ENCODE measurements at regions not wholly inside any gene's neighbourhood (a gene's known extent, or its start where the extent isn't known, plus 50 kb on each side); places are given as distances from the start of the nearest gene placed in this dataset.

DNA sequence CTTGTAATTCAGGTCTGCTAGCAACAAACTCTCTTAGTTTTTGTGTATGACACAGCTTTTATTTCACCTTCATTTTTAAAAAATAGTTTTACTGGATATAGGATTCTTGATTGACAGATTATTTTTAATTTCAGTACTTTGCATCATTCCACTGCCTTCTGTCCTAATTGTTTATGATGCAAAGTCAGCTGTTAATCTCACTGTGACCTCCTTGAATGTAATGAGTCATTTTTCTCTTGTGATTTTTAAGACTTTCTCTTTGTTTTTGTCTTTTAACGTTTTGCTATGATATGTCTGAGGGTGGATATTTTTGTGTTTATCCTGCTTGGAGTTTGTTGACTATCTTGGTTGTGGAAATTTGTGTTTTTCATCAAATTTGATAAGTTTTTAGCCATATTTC is 126.3 kb upstream of the FBXO33 start:
- Histone ChIP-seq H2BK12ac (ENCODE audit: insufficient read length, low read depth, low read length) (no peak overlapping the region), H2AFZ (ENCODE audit: low read length) (no peak overlapping the region), H3K9ac (ENCODE audit: extremely low read depth, insufficient read length, low read length) (no peak overlapping the region), H3K23ac (ENCODE audit: insufficient read length, low read depth, low read length) (no peak overlapping the region), H2BK5ac (ENCODE audit: insufficient read length, low read length) (no peak overlapping the region), H3K4me2 (ENCODE audit: insufficient read depth, insufficient read length, low read length) (no peak overlapping the region), H2BK120ac (ENCODE audit: low read depth, low read length, poor library complexity, severe bottlenecking) (no peak overlapping the region), H3K79me1 (ENCODE audit: insufficient read depth, low read depth, low read length, poor library complexity, severe bottlenecking) (no peaks in the 10 kb centered on the region), H3K4me1 (ENCODE audit: insufficient read depth, low read length) (no peaks in the 10 kb centered on the region), H2AK5ac (ENCODE audit: insufficient read length, low read length) (no peak overlapping the region), H3K23me2 (ENCODE audit: insufficient read length, low read depth, low read length, poor library complexity, severe bottlenecking) (no peaks in the 10 kb centered on the region), H3K56ac (ENCODE audit: insufficient read length, low read depth, low read length) (no peak overlapping the region), H3K27me3 (ENCODE audit: insufficient read depth, low read length) (no peaks in the 10 kb centered on the region), H2BK15ac (ENCODE audit: low read depth, low read length) (no peak overlapping the region), H2BK20ac (ENCODE audit: low read depth, low read length, poor library complexity, severe bottlenecking) (no peak overlapping the region), H4K8ac (replicated peaks; ENCODE audit: insufficient read length, low read depth, low read length) (no peak overlapping the region), H4K5ac (ENCODE audit: insufficient read length, low read depth, low read length) (no peak overlapping the region), H4K91ac (ENCODE audit: insufficient read length, low read depth, low read length) (no peak overlapping the region), H3T11ph (ENCODE audit: low read length) (no peak overlapping the region), H3K14ac (ENCODE audit: insufficient read depth, low read length) (no peak overlapping the region), H3K4ac (ENCODE audit: low read depth, low read length) (no peak overlapping the region), H3K9me3 (ENCODE audit: control insufficient read depth, low read depth, low read length) (no peaks in the 10 kb centered on the region), H4K20me1 (ENCODE audit: control insufficient read depth, insufficient read depth, insufficient read length) (no peaks in the 10 kb centered on the region), H3K79me2 (ENCODE audit: insufficient read depth, low read length) (no peaks in the 10 kb centered on the region), H3K18ac (ENCODE audit: insufficient read length, low read depth, low read length) (no peak overlapping the region), H3K27ac (ENCODE audit: insufficient read length, low read depth, low read length) (no peak overlapping the region)
- H3K9me3 Mint-ChIP-seq = peaks cover 17 to 20% of the 10 kb centered on the region in 2 experiments
- no peak overlapping the region for H3K27ac Mint-ChIP-seq
- DNase-seq = no peak
- H3K4me3 Mint-ChIP-seq = no peak overlapping the region
- no CpG with 5 or more reads among the region's 1 CpG for WGBS (ENCODE audit: extremely low coverage, insufficient read length, low lambda C conversion rate)
- no peaks in the 10 kb centered on the region for H3K4me1 Mint-ChIP-seq
- peaks cover 4 to 11% (median 7%) of the 10 kb centered on the region in 3 experiments; a peak in 6 of 7 replicates for H3K36me3 Mint-ChIP-seq (ENCODE audit: insufficient read depth in 1 of 3, low read depth in 3 of 3)
- TF ChIP-seq, protein P1, sequence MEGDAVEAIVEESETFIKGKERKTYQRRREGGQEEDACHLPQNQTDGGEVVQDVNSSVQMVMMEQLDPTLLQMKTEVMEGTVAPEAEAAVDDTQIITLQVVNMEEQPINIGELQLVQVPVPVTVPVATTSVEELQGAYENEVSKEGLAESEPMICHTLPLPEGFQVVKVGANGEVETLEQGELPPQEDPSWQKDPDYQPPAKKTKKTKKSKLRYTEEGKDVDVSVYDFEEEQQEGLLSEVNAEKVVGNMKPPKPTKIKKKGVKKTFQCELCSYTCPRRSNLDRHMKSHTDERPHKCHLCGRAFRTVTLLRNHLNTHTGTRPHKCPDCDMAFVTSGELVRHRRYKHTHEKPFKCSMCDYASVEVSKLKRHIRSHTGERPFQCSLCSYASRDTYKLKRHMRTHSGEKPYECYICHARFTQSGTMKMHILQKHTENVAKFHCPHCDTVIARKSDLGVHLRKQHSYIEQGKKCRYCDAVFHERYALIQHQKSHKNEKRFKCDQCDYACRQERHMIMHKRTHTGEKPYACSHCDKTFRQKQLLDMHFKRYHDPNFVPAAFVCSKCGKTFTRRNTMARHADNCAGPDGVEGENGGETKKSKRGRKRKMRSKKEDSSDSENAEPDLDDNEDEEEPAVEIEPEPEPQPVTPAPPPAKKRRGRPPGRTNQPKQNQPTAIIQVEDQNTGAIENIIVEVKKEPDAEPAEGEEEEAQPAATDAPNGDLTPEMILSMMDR (conservative IDR thresholded peaks at IDR 0.05) = no peak
- H3K27me3 Mint-ChIP-seq (ENCODE audit: low read depth) = no peaks in the 10 kb centered on the region
